ENCODE measurements at regions not wholly inside any gene's neighbourhood (a gene's known extent, or its start where the extent isn't known, plus 50 kb on each side); places are given as distances from the start of the nearest gene placed in this dataset.

GRCh38 chr7:41295455-41295815 is 407.5 kb downstream of the INHBA start:
- DNase-seq (ENCODE audit: low read depth) = no peak

DNA sequence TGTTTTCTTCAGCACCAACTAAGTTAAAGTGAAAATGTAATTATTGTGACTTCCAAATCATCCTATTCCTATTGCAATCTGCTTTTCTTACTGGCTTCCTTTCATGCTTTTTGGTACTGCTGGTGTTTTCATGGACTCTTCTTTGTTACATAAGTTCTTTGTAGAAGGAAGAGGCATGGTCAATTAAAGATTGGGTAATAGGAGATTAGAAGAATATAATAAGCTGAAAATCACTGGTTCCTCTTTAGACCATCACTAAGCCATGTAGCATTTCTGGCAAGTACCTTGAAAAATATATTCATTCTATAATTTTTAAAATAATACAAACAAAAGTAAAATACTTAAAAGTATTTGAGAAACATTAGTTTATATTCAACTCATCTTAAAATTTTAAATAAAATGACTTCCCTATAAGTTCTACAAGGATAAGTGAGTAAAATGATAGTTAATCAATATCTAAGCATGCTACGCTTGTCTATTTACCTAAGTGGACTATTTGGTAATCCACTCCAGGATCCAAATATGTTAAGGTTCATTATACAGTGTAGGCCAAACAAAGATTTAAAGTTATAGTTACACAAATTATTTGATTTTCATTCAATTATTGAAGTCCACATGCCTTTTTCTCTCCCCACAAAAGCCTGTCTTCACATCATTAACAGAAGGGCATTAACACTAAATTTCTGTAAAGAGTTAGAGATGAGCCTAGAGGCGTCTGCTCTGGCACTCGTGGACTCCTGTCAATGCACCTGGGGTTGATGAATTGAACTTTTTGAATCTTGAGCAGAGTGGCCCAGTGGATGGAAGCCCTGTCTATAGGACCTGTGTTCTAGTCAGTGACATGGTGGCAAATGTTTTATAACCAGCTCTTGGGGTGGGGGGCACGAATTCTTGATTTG is 408.1 kb downstream of the INHBA start:
- no peak for DNase-seq (ENCODE audit: low read depth)

GRCh38 chr7:41292487-41292886 is 410.4 kb downstream of the INHBA start:
- peak; percentile 80 for DNase-seq (ENCODE audit: low read depth)

GRCh38 chr7:41287559-41288335 is 415.1 kb downstream of the INHBA start:
- no peak for DNase-seq (ENCODE audit: low read depth)

DNA sequence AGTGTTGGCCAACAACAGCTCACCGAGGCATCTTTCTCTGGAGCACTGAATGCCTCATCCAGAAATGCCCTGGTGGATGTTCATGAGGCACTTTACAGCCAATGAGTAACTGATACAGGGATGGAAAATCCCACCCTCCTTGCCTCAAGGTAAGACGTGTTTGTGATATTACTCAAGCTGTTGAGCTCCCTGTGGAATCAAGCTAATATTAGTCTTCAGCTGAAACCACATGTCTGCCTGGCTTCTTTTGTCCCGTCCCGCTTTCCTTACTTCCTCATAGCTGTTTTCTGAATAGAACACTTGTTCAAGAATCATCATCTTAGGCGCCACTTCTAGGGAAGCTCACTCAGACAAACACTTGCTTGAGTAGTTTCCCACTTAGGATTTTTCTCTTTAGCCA is 422.4 kb downstream of the INHBA start:
- DNase-seq (ENCODE audit: low read depth) = no peak

- DNase-seq (ENCODE audit: low read depth) = no peak
These were observed 425.3 kb downstream of the INHBA start for GRCh38 chr7:41277561-41277960.

GRCh38 chr7:41275255-41275654 is 427.6 kb downstream of the INHBA start:
- DNase-seq (ENCODE audit: low read depth) = no peak

GRCh38 chr7:41274179-41274578 is 428.7 kb downstream of the INHBA start:
- DNase-seq (ENCODE audit: low read depth) = no peak

GRCh38 chr7:41272664-41273063 is 430.2 kb downstream of the INHBA start:
- DNase-seq (ENCODE audit: low read depth) = no peak

- no peak for DNase-seq (ENCODE audit: low read depth)
These were observed 434.0 kb downstream of the INHBA start for GRCh38 chr7:41268878-41269277.

DNA sequence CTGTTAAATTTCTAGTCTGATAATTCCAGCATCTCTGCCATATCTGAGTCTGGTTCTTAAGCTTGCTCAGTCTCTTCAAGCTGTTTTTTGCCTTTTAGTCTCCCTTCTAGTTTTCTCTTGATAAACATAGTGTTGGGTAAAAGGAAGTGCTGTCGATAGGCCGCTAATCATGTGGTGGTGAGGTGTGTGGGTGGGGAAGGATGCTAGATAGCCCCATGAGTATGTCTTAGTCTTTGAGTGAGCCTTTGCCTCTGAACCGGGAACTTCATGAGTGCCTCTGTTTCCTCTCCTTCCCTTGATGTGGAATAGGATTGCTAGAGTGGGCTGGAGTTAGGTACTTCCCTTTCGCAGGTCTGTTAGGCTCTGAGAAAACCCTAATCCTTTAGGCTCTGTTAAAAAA is 441.8 kb downstream of the INHBA start:
- no peak for DNase-seq (ENCODE audit: low read depth)

- DNase-seq (ENCODE audit: low read depth) = no peak
These were observed 445.2 kb downstream of the INHBA start for GRCh38 chr7:41257660-41258059.

DNA sequence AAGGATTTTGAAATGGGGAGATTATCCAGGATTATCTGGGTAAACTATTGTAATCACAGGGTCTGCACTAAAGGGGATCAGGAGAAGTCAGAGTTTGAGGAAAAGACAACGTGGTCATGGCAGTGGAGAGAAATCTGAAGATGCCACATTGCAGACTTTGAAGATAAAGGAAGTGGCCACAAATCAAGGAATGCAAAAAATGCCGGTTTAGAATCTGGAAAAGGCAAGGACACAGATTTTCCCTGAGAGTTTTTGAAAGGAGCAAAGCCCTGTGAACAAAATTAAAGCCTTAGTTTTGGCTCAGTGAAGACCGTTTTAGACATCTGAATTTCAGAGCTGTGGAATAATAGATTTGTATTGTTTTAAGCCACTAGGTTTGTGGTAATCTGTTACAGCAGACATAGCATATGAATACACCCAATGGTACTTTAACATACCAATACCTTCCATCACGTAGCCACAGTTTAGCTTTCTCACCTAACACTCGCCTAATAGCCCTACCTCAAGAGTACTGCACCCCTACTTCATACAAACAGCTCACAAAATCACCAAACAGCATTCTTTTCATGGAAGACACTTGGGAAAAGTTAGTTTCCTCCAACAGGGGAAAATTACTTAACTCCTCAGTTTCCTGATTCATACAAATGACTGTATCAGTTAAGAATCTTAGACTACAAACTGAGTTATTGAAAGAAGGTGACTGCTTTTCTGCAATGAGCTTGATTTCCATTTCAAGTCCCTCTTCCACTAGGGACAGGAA is 446.5 kb downstream of the INHBA start:
- DNase-seq (ENCODE audit: low read depth) = no peak

GRCh38 chr7:41255716-41256115 is 447.2 kb downstream of the INHBA start:
- DNase-seq (ENCODE audit: low read depth) = no peak

DNA sequence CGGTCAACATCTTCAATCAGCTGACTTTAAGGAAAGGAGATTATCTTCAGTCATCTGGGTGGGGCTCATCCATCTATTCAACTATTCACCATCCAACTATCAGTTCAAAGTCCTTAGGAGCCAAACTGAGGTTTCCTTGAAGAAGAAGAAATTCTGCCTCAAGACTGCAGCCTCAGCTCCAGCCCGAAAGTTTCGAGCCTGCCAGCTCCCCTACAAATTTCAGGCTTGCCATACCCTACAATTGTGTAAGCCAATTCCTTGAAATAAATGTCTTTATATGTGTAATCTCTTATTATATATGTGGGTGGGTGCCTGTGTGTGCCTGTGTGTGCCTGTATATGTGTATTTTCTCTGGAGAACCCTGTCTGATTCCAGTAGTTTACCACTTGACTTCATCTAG is 447.8 kb downstream of the INHBA start:
- DNase-seq (ENCODE audit: low read depth) = no peak

DNA sequence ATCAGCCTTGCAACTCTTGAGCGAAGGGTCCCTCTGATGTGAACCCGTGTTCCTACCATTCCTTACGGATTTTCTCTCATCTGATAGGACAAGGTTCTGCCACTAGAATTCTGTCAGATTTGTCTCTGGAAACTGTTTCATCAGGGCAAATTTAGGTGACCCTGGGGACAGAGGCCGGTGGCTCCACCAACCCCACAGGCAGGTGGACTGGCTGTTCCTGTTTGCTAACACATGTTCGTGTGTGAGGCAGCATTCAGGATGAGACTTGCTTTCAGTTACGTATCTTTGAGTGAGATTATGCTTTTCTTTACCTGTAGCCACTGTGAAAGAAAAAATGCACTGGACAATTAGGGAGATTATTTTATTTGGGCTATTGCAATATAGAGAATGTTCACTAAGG is 449.9 kb downstream of the INHBA start:
- no peak for DNase-seq (ENCODE audit: low read depth)

GRCh38 chr7:41252551-41252950 is 450.3 kb downstream of the INHBA start:
- no peak for DNase-seq (ENCODE audit: low read depth)

DNA sequence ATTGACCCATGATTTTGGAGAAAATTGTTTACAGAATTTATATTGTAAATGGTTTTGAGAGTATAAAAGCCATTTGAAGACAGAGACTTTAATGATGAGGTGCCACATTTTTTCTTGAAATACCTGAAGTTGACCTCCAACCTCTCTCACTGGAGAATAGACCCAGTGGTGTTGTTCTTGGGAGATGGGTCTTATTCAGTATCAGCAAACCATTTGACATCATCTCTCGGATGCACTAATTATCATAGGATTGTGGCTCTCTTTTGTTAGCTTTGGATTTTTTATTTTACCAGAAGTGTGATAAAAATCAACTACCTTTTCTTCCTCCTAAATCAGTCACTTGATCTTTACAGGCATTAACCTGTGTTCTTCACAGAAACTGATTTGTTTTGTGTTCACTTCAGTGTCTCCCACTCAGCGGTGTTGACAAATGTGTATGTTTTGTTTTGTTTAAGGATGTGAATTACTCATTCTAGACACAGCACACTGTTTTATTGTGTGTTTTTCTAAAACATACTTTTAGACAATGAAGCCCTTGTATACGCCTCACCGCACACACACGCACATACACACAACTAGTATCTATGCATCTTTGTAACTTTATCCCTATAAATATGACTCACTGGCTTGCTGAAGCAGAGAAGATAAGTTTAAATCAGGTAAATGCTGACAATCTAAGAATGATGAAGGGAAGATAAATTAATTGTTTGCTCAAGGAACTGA is 455.6 kb downstream of the INHBA start:
- peak; percentile 87 for DNase-seq (ENCODE audit: low read depth)

GRCh38 chr7:41245916-41246315 is 457.0 kb downstream of the INHBA start:
- no peak for DNase-seq (ENCODE audit: low read depth)

GRCh38 chr7:41244246-41244645 is 458.6 kb downstream of the INHBA start:
- DNase-seq (ENCODE audit: low read depth) = peak; percentile 49

DNA sequence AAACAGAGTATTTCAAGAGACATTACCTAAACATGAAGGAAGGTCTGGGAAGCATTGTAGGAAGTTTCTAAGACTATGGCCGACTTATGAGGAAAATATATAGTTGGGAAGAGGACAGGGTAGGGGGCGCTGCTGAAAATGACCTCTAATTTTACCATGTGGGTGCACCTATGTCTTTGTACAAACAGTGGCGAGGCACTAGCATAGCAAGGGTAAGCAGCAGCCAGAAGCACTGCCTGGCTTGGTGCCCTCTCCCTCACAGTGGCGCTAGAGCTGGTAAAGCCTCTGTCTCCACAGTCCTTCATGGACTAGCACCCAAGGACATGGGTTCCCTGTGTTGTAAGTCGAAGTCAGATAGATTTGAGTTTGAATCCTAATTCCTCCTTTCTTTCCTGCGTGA is 461.2 kb downstream of the INHBA start:
- DNase-seq (ENCODE audit: low read depth) = peak; percentile 46

- no peak for DNase-seq (ENCODE audit: low read depth)
These were observed 463.3 kb downstream of the INHBA start for GRCh38 chr7:41239596-41239995.
